AG09319 (cell line): ENCODE measurements at regions not wholly inside any gene's neighbourhood (a gene's known extent, or its start where the extent isn't known, plus 50 kb on each side); places are given as distances from the start of the nearest gene placed in this dataset.
A peak's percentile ranks its signal among the peaks of the same experiment; 100 is the strongest.

Source experiments
- DNase-seq: peaks from one replicate; pipeline ENCODE4 v3.0.0-alpha.2; 2010; ENCODE audit warnings: low read depth; ENCODE audit errors: extremely low read depth
- CTCF ChIP-seq: IDR thresholded peaks from 2 replicates; pipeline ENCODE4 v1.5.1; 2011; ENCODE audit warnings: low read depth, mild to moderate bottlenecking, inconsistent platforms, low read length, moderate library complexity

GRCh38 chr3:170737498-170738162, 132.4 kb downstream of the RPL22L1 start:
- no peak for DNase-seq
- no peak for TF ChIP-seq CTCF

- no peak for DNase-seq
- TF ChIP-seq CTCF: no peak
Measured at GRCh38 chr3:170735821-170736220, 134.2 kb downstream of the RPL22L1 start.

GRCh38 chr3:170734735-170735065, 135.3 kb downstream of the RPL22L1 start:
- DNase-seq: no peak
- no peak for TF ChIP-seq CTCF

- TF ChIP-seq CTCF: peak; percentile 17; the same call in 1 of the 2 replicates
- DNase-seq: no peak
Measured at GRCh38 chr3:170734043-170734734, 135.8 kb downstream of the RPL22L1 start.

GRCh38 chr3:170732660-170733245, 137.2 kb downstream of the RPL22L1 start:
- TF ChIP-seq CTCF: no peak
- no peak for DNase-seq

GRCh38 chr3:170731281-170731680, 138.7 kb downstream of the RPL22L1 start:
- no peak for DNase-seq

More at GRCh38 chr3:170731281-170731680, 138.7 kb downstream of the RPL22L1 start:
- no peak for TF ChIP-seq CTCF
